Activated naive CD4-positive, alpha-beta T cell treated with anti-CD3 and anti-CD28 coated beads for 36 hours (primary cell): ENCODE measurements at regions not wholly inside any gene's neighbourhood (a gene's known extent, or its start where the extent isn't known, plus 50 kb on each side); places are given as distances from the start of the nearest gene placed in this dataset.

Experiments
- CTCF ChIA-PET: fragments of 350-600 bp; sonication (Branson Sonifier 250); formaldehyde crosslinking; loops from one replicate; lab custom pipeline; 2021; ENCODE audit warnings: antibody characterized with exemption; lab: Charles Lee
- DNase-seq: peaks from one replicate; pipeline ENCODE4 v3.0.0-alpha.2; 2020
- H3K27ac Mint-ChIP-seq: one replicate; pipeline ENCODE4 v1.8.0; 2021; ENCODE audit warnings: mild to moderate bottlenecking, mixed read lengths
- H3K27me3 Mint-ChIP-seq: one replicate; pipeline ENCODE4 v1.8.0; 2021; ENCODE audit warnings: low read depth, mixed read lengths
- H3K36me3 Mint-ChIP-seq: one replicate; pipeline ENCODE4 v1.8.0; 2021; ENCODE audit warnings: low read depth, mixed read lengths
- H3K4me1 Mint-ChIP-seq: one replicate; pipeline ENCODE4 v1.8.0; 2021; ENCODE audit warnings: low read depth, mixed read lengths
- H3K4me3 Mint-ChIP-seq: one replicate; pipeline ENCODE4 v1.8.0; 2021; ENCODE audit warnings: mild to moderate bottlenecking, moderate library complexity, mixed read lengths
- H3K9me3 Mint-ChIP-seq: one replicate; pipeline ENCODE4 v1.8.0; 2021; ENCODE audit warnings: mixed read lengths
- intact Hi-C: fragments of 100-400 bp; cut with micrococcal nuclease; formaldehyde crosslinking; loops from one replicate; pipeline ENCODE4 v1.15.1; 2023

- intact Hi-C loops = loop anchor here (2.0 to 5.0 kb wide), 2 partner anchors 29 to 78 kb away; no protein-coding TSS in a partner anchor
- Mint-ChIP-seq H3K4me3 (no peak overlapping the region), H3K27ac (peak overlapping the region; percentile 20), H3K36me3 (no peaks in the 10 kb centered on the region), H3K9me3 (no peaks in the 10 kb centered on the region), H3K4me1 (peaks cover 3% of the 10 kb centered on the region), H3K27me3 (no peaks in the 10 kb centered on the region)
- CTCF ChIA-PET = no interaction called here
- peak; percentile 54 for DNase-seq
These were observed 229.9 kb upstream of the SDK2 start for GRCh38 chr17:73874008-73874720.

- Mint-ChIP-seq H3K9me3 (no peaks in the 10 kb centered on the region), H3K27ac (no peak overlapping the region), H3K36me3 (no peaks in the 10 kb centered on the region), H3K27me3 (no peaks in the 10 kb centered on the region), H3K4me3 (no peak overlapping the region), H3K4me1 (peaks cover 3% of the 10 kb centered on the region)
- CTCF ChIA-PET = no interaction called here
- no peak for DNase-seq
- intact Hi-C loops = loop anchor here (2.0 kb wide), 1 partner anchor 27 kb away; no protein-coding TSS in a partner anchor
These were observed 231.1 kb upstream of the SDK2 start for GRCh38 chr17:73875346-73875745.

DNA sequence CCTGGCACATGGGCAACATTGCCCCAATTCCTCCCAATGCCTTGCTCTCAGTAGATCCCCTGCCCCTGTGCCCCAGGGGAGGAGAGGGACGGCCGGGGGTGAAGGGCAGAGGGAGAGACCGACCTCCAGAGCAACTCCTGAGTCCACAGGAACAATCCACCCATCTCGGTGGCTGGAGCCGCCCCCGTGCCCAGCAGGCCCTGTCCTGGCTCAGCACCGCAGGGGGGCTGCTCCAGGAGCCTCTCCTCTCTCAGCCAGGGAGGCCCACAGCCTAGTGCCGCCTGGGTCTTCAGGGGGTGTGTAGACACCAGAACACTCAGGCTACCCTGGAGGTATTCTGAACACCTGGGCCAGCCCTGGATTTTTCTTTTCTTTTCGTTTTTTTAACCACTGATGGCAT lies 233.7 kb upstream of the SDK2 start:
- no peak for DNase-seq
- no peak overlapping the region for H3K4me3 Mint-ChIP-seq
- H3K9me3 Mint-ChIP-seq = no peaks in the 10 kb centered on the region
- CTCF ChIA-PET = no interaction called here
- peaks cover 3% of the 10 kb centered on the region for H3K4me1 Mint-ChIP-seq
- intact Hi-C loops = no loop called here
- H3K27ac Mint-ChIP-seq = no peak overlapping the region
- no peaks in the 10 kb centered on the region for H3K36me3 Mint-ChIP-seq
- no peaks in the 10 kb centered on the region for H3K27me3 Mint-ChIP-seq

- Mint-ChIP-seq H3K4me1 (no peaks in the 10 kb centered on the region), H3K9me3 (no peaks in the 10 kb centered on the region), H3K36me3 (no peaks in the 10 kb centered on the region), H3K4me3 (no peak overlapping the region), H3K27ac (no peak overlapping the region), H3K27me3 (no peaks in the 10 kb centered on the region)
- intact Hi-C loops = no loop called here
- CTCF ChIA-PET = no interaction called here
- DNase-seq = no peak
These were observed 234.7 kb upstream of the SDK2 start for GRCh38 chr17:73878923-73879322.

- no peak for DNase-seq
- Mint-ChIP-seq H3K27ac (no peak overlapping the region), H3K4me3 (no peak overlapping the region), H3K36me3 (no peaks in the 10 kb centered on the region), H3K9me3 (no peaks in the 10 kb centered on the region), H3K4me1 (no peaks in the 10 kb centered on the region), H3K27me3 (no peaks in the 10 kb centered on the region)
- intact Hi-C loops = no loop called here
- CTCF ChIA-PET = no interaction called here
These were observed 235.7 kb upstream of the SDK2 start for GRCh38 chr17:73879987-73880386.

DNA sequence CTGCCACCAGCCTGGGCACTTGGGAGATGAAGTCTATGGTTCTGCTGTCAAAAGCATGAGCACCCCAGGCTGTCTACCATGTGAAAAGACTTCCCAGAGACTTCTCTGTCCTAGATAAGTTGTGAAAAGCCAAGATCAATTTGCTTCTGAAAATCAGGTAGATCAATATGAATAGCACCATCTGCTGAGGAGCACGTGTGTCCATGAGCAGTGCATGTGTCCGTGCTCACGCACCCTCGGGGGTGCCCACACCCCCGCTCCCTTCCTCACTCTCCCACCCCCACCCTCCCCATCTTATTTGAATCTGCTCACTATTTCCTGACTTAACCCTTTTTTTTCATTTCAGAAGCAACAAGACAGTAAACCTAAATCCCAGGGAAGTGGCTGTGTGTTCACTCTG lies 238.3 kb upstream of the SDK2 start:
- H3K4me1 Mint-ChIP-seq = no peaks in the 10 kb centered on the region
- H3K27ac Mint-ChIP-seq = no peak overlapping the region
- CTCF ChIA-PET = no interaction called here
- DNase-seq = no peak
- no peaks in the 10 kb centered on the region for H3K9me3 Mint-ChIP-seq
- intact Hi-C loops = no loop called here
- H3K36me3 Mint-ChIP-seq = no peaks in the 10 kb centered on the region
- no peak overlapping the region for H3K4me3 Mint-ChIP-seq
- no peaks in the 10 kb centered on the region for H3K27me3 Mint-ChIP-seq

- no peaks in the 10 kb centered on the region for H3K4me1 Mint-ChIP-seq
- DNase-seq = no peak
These were observed 238.9 kb upstream of the SDK2 start for GRCh38 chr17:73883175-73883574.

DNA sequence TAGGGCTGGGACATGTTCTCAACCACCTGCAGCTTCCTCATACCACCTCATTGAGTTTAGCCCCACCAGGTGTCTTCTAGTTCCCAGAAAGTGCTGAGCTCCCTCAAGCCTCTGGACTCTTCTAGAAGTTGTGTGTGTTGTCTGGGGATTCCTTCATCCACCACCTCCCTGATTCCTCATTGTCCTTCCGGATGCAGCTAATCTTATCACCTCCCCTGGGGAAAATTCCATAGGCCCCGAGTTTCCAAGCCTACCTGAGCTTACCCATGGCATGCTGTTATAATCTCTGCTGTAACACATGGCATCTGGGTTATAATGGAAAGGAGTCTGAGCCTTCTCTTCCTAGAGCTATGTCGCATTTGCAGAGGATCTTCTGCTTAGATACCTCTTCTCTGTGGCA lies 243.5 kb upstream of the SDK2 start:
- CTCF ChIA-PET = no interaction called here
- H3K27ac Mint-ChIP-seq = no peak overlapping the region
- intact Hi-C loops = no loop called here
- no peaks in the 10 kb centered on the region for H3K9me3 Mint-ChIP-seq
- H3K4me1 Mint-ChIP-seq = no peaks in the 10 kb centered on the region
- no peaks in the 10 kb centered on the region for H3K36me3 Mint-ChIP-seq
- no peak for DNase-seq
- H3K4me3 Mint-ChIP-seq = no peak overlapping the region
- H3K27me3 Mint-ChIP-seq = no peaks in the 10 kb centered on the region

More at GRCh38 chr17:73883175-73883574, 238.9 kb upstream of the SDK2 start:
- intact Hi-C loops = no loop called here
- no peaks in the 10 kb centered on the region for H3K27me3 Mint-ChIP-seq
- CTCF ChIA-PET = no interaction called here
- no peaks in the 10 kb centered on the region for H3K36me3 Mint-ChIP-seq
- H3K9me3 Mint-ChIP-seq = no peaks in the 10 kb centered on the region
- no peak overlapping the region for H3K27ac Mint-ChIP-seq
- no peak overlapping the region for H3K4me3 Mint-ChIP-seq

GRCh38 chr17:73888862-73889261 lies 244.6 kb upstream of the SDK2 start:
- H3K27me3 Mint-ChIP-seq = no peaks in the 10 kb centered on the region
- intact Hi-C loops = no loop called here
- no peak overlapping the region for H3K4me3 Mint-ChIP-seq
- no peaks in the 10 kb centered on the region for H3K9me3 Mint-ChIP-seq
- H3K4me1 Mint-ChIP-seq = no peaks in the 10 kb centered on the region
- CTCF ChIA-PET = no interaction called here
- no peak overlapping the region for H3K27ac Mint-ChIP-seq
- DNase-seq = no peak
- no peaks in the 10 kb centered on the region for H3K36me3 Mint-ChIP-seq

DNA sequence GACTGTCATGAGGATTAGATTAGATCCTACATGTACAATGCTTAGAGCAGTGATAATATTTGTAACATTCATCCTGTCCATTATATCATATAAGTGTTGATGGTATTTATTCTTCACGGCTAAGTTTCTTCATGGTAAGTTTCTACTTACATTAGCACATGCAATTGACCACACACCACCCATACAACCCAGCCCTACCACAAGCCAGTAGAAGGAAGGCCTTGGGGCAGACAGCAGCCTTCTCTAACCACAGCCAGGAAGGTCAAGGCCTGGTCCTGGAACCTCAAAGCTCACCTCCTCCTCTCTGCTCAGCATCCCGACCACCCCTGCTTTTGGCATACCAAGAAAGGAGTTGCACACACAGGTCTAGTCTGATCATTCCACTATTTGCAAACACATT lies 245.2 kb upstream of the SDK2 start:
- H3K27ac Mint-ChIP-seq = no peak overlapping the region
- H3K4me1 Mint-ChIP-seq = no peaks in the 10 kb centered on the region
- intact Hi-C loops = no loop called here
- no peaks in the 10 kb centered on the region for H3K27me3 Mint-ChIP-seq
- H3K36me3 Mint-ChIP-seq = no peaks in the 10 kb centered on the region
- CTCF ChIA-PET = no interaction called here
- no peak for DNase-seq
- H3K9me3 Mint-ChIP-seq = no peaks in the 10 kb centered on the region
- H3K4me3 Mint-ChIP-seq = no peak overlapping the region

DNA sequence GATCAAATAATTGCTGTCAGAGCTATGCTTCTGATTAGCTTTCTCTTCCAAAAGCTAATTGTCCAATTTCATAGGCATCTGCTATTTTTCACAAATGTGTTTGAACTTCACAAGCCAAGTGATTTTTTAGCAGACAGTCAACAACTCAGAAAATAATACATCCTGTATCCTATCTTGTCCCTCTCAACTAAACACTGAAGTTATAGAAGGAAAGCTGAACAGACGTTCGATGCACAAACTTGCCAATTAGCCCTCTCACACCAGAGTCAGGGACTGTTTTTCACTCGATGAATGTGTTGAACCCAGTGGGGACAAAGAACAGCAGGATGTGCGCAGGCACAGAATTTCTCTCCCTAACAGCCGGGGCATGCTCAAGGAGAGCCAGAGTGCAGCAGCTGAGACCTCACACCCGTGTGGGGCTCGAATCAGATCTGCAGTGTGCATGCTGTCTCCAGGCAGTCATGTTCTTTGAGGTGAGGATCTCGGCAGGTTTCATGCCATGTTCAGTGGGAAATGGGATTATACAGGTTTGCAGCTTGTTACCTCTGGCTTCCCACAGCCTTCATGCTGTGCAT lies 246.7 kb upstream of the SDK2 start:
- no peaks in the 10 kb centered on the region for H3K9me3 Mint-ChIP-seq
- no peak overlapping the region for H3K4me3 Mint-ChIP-seq
- intact Hi-C loops = no loop called here
- no peaks in the 10 kb centered on the region for H3K36me3 Mint-ChIP-seq
- CTCF ChIA-PET = no interaction called here
- no peaks in the 10 kb centered on the region for H3K4me1 Mint-ChIP-seq
- DNase-seq = no peak
- H3K27me3 Mint-ChIP-seq = no peaks in the 10 kb centered on the region
- H3K27ac Mint-ChIP-seq = no peak overlapping the region

DNA sequence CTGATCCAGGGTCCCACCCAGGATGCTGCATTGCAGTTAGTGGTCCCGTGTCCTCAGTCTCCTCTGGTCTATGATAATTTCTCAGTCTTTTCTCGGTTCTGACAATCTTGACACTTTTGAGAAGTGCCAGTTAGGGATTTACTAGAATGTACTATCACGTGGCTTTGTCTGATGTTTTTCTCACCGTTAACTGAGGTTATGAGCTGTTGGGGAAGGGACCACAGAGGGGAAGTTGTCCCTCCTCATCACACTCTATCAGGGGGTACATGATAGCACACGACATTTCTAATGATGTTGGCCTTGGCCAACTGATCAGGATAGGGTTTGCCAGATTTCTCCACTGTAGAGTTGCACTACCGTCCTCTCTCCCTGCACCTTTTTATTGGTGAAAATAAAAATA lies 250.9 kb upstream of the SDK2 start:
- intact Hi-C loops = no loop called here

DNA sequence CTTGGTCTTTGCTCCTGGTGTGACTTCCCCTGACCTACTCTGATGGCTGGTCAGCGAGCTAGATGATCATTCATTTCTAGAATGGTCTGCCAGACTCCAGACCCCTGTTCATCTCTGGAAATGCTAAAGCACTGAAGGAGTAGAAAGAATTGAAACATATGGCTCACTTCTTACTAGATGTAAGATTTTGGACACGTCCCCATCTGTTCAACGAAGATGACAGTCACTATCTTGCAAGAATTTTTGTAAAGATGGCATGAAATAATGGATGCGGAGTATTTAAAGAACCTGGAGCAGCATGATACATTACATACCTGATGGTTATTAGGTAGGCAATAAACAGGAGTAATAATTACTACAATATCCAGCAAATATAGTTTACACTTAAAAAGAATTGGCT lies 252.7 kb upstream of the SDK2 start:
- DNase-seq = no peak
- Mint-ChIP-seq H3K27me3 (peaks cover 13% of the 10 kb centered on the region), H3K9me3 (no peaks in the 10 kb centered on the region), H3K36me3 (no peaks in the 10 kb centered on the region), H3K27ac (no peak overlapping the region), H3K4me3 (no peak overlapping the region), H3K4me1 (peaks cover 6% of the 10 kb centered on the region)
- intact Hi-C loops = no loop called here
- CTCF ChIA-PET = no interaction called here

More for the DNA sequence above, 250.9 kb upstream of the SDK2 start:
- H3K27me3 Mint-ChIP-seq = peaks cover 7% of the 10 kb centered on the region
- H3K4me1 Mint-ChIP-seq = no peaks in the 10 kb centered on the region
- no peak for DNase-seq
- H3K4me3 Mint-ChIP-seq = no peak overlapping the region
- CTCF ChIA-PET = no interaction called here
- no peaks in the 10 kb centered on the region for H3K36me3 Mint-ChIP-seq
- no peaks in the 10 kb centered on the region for H3K9me3 Mint-ChIP-seq
- H3K27ac Mint-ChIP-seq = no peak overlapping the region
